ENCODE measurements at regions not wholly inside any gene's neighbourhood (a gene's known extent, or its start where the extent isn't known, plus 50 kb on each side); places are given as distances from the start of the nearest gene placed in this dataset.
A peak's percentile ranks its signal among the peaks of the same experiment; 100 is the strongest.
"Not testable (repeated sequence)": the region's sequence is repeated elsewhere in the genome, so short reads cannot be mapped to it uniquely, and the experiment has no call there.

GRCh38 chr18:8501044-8501443, 108.2 kb upstream of the RAB12 start:
- peak; percentile 39 to 44 for DNase-seq

GRCh38 chr18:8503248-8503647, 106.0 kb upstream of the RAB12 start:
- no peak for DNase-seq

GRCh38 chr18:8504424-8504823, 104.8 kb upstream of the RAB12 start:
- DNase-seq: no peak

GRCh38 chr18:8504880-8505435, 104.3 kb upstream of the RAB12 start:
- DNase-seq: no peak

GRCh38 chr18:8506251-8507049, 102.8 kb upstream of the RAB12 start:
- DNase-seq: no peak

- DNase-seq: no peak
Observed at GRCh38 chr18:8507361-8507760, 101.9 kb upstream of the RAB12 start.

GRCh38 chr18:8507915-8508705, 101.1 kb upstream of the RAB12 start:
- no peak for DNase-seq

GRCh38 chr18:8513249-8513648, 96.0 kb upstream of the RAB12 start:
- DNase-seq: no peak

GRCh38 chr18:8514409-8514808, 94.8 kb upstream of the RAB12 start:
- DNase-seq: no peak

GRCh38 chr18:8515142-8515865, 93.9 kb upstream of the RAB12 start:
- DNase-seq: no peak

GRCh38 chr18:8516371-8517250, 92.6 kb upstream of the RAB12 start:
- DNase-seq: no peak

- no peak for DNase-seq
Observed at GRCh38 chr18:8517276-8517675, 92.0 kb upstream of the RAB12 start.

GRCh38 chr18:8519102-8519501, 90.1 kb upstream of the RAB12 start:
- no peak for DNase-seq

- no peak for DNase-seq
Observed at GRCh38 chr18:8520266-8520665, 89.0 kb upstream of the RAB12 start.

GRCh38 chr18:8522756-8523155, 86.5 kb upstream of the RAB12 start:
- DNase-seq: no peak

GRCh38 chr18:8525692-8526091, 83.5 kb upstream of the RAB12 start:
- no peak for DNase-seq

GRCh38 chr18:8526332-8526731, 82.9 kb upstream of the RAB12 start:
- DNase-seq: no peak

GRCh38 chr18:8529609-8530008, 79.6 kb upstream of the RAB12 start:
- DNase-seq: no peak

GRCh38 chr18:8531084-8531483, 78.2 kb upstream of the RAB12 start:
- DNase-seq: not testable (repeated sequence)

- DNase-seq: no peak
Observed at GRCh38 chr18:8536231-8536630, 73.0 kb upstream of the RAB12 start.

- no peak for DNase-seq
Observed at GRCh38 chr18:8536922-8537321, 72.3 kb upstream of the RAB12 start.

GRCh38 chr18:8537400-8537799, 71.8 kb upstream of the RAB12 start:
- DNase-seq: no peak

All from NCI-H187 (cell line).